Spleen (tissue), 7 donors: ENCODE measurements at regions not wholly inside any gene's neighbourhood (a gene's known extent, or its start where the extent isn't known, plus 50 kb on each side); places are given as distances from the start of the nearest gene placed in this dataset.

Experiments used
- POLR2A ChIP-seq, 3 donors: fragments of 450-650 bp; IDR thresholded peaks; one replicate each; pipeline ENCODE4 v1.5.1; 2017; ENCODE audit warnings: antibody characterized with exemption in 3 of 3, mild to moderate bottlenecking in 1 of 3
- POLR2AphosphoS5 ChIP-seq, 3 donors: sonication (generic); formaldehyde crosslinking; IDR thresholded peaks; one replicate each; pipeline ENCODE4 v1.5.1; 2017; ENCODE audit warnings: antibody characterized with exemption in 3 of 3
- TF ChIP-seq, protein P1 (sequence below), 11 experiments: fragments of 200-600 bp in 7 of 11; fragments of 450-650 bp in 4 of 11; sonication (generic) in 4 of 11; IDR thresholded peaks in 8 of 11; conservative IDR thresholded peaks in 3 of 11; 1 replicate in 7 of 11; 2 replicates in 4 of 11; pipeline versions ENCODE4 v1.4.0 to v1.8.0; 2016 to 2021; ENCODE audit warnings: antibody characterized with exemption in 11 of 11, inconsistent platforms in 4 of 11, mild to moderate bottlenecking in 1 of 11
- donor health status: DM: no; HTN: no; CAD: no; lungs with moderate emphysema.
- donor health status: DM: no; HTN: no; CAD: no.
- donor health status: DM: no; HTN: no; CAD: no.

- TF ChIP-seq, protein P1, sequence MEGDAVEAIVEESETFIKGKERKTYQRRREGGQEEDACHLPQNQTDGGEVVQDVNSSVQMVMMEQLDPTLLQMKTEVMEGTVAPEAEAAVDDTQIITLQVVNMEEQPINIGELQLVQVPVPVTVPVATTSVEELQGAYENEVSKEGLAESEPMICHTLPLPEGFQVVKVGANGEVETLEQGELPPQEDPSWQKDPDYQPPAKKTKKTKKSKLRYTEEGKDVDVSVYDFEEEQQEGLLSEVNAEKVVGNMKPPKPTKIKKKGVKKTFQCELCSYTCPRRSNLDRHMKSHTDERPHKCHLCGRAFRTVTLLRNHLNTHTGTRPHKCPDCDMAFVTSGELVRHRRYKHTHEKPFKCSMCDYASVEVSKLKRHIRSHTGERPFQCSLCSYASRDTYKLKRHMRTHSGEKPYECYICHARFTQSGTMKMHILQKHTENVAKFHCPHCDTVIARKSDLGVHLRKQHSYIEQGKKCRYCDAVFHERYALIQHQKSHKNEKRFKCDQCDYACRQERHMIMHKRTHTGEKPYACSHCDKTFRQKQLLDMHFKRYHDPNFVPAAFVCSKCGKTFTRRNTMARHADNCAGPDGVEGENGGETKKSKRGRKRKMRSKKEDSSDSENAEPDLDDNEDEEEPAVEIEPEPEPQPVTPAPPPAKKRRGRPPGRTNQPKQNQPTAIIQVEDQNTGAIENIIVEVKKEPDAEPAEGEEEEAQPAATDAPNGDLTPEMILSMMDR (IDR thresholded peaks at IDR 0.05 in 8 of 11, conservative IDR thresholded peaks at IDR 0.05 in 3 of 11) = no peak
- TF ChIP-seq POLR2A (IDR thresholded peaks at IDR 0.05) (no peak), POLR2AphosphoS5 (IDR thresholded peaks at IDR 0.05) (no peak)
Observed at GRCh38 chr2:150791567-150791966, 304.1 kb upstream of the RND3 start.
